GM23338 (cell line): ENCODE measurements at regions not wholly inside any gene's neighbourhood (a gene's known extent, or its start where the extent isn't known, plus 50 kb on each side); places are given as distances from the start of the nearest gene placed in this dataset.

Experiments used
- CREB1 ChIP-seq: fragments of 250-450 bp; sonication (Bioruptor Pico); IDR thresholded peaks from 2 replicates; pipeline ENCODE4 v1.5.0; 2020; ENCODE audit warnings: low read depth, mild to moderate bottlenecking, moderate library complexity
- EZH2 ChIP-seq: fragments of 200-600 bp; sonication (generic); IDR thresholded peaks from one replicate; pipeline ENCODE4 v1.8.0; 2017; ENCODE audit warnings: antibody characterized with exemption, mild to moderate bottlenecking, low read depth; ENCODE audit not compliant: unreplicated experiment
- JUNB ChIP-seq: IDR thresholded peaks from one replicate; pipeline ENCODE4 v1.6.1; 2016; ENCODE audit warnings: antibody characterized with exemption; ENCODE audit not compliant: unreplicated experiment
- NANOG ChIP-seq: IDR thresholded peaks from 2 replicates; pipeline ENCODE4 v1.6.1; 2016; ENCODE audit warnings: antibody characterized with exemption, borderline replicate concordance
- POLR2AphosphoS5 ChIP-seq: IDR thresholded peaks from 2 replicates; pipeline ENCODE4 v1.6.1; 2016; ENCODE audit warnings: antibody characterized with exemption, low read depth
- ZNF331 ChIP-seq: fragments of 250-450 bp; sonication (Bioruptor Pico); IDR thresholded peaks from 2 replicates; pipeline ENCODE4 v1.5.0; 2020; ENCODE audit warnings: low read depth, mild to moderate bottlenecking, moderate library complexity
- TF ChIP-seq, protein P1 (sequence below): fragments of 250-450 bp; sonication (Bioruptor Pico); IDR thresholded peaks from 2 replicates; pipeline ENCODE4 v1.5.0; 2020; ENCODE audit warnings: mild to moderate bottlenecking, moderate library complexity
- TF ChIP-seq, protein P2 (sequence below): IDR thresholded peaks from 2 replicates; pipeline ENCODE4 v1.6.1; 2016; ENCODE audit warnings: antibody characterized with exemption
- TF ChIP-seq, protein P3 (sequence below), 2 experiments: fragments of 200-600 bp in 1 of 2; sonication (generic) in 1 of 2; conservative IDR thresholded peaks; 2 replicates each; pipeline versions ENCODE4 v1.5.1 to v1.6.1; 2016 to 2017; ENCODE audit warnings: antibody characterized with exemption in 2 of 2, low read depth in 2 of 2, mild to moderate bottlenecking in 2 of 2, moderate library complexity in 1 of 2

DNA sequence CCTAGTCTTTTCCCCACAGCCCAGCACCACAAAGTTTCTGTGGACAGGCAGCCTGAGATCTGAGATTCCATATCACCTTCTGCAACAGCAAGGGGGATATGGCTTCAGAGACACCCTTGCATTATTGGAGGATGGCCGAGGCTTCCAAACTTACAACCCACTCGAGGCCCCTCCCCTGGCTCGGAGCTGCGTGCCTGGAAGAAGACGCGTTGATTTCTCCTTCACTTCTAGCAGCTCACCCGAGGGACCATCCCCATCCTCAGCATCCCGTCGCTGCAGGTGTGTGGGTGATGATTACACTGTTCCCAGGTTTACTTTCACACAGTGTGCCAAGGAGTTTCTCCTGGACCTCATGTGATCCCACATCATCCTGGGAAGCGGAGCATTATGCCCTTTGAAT, 277.9 kb downstream of the MATN1 start (continued):
- TF ChIP-seq, protein P1, sequence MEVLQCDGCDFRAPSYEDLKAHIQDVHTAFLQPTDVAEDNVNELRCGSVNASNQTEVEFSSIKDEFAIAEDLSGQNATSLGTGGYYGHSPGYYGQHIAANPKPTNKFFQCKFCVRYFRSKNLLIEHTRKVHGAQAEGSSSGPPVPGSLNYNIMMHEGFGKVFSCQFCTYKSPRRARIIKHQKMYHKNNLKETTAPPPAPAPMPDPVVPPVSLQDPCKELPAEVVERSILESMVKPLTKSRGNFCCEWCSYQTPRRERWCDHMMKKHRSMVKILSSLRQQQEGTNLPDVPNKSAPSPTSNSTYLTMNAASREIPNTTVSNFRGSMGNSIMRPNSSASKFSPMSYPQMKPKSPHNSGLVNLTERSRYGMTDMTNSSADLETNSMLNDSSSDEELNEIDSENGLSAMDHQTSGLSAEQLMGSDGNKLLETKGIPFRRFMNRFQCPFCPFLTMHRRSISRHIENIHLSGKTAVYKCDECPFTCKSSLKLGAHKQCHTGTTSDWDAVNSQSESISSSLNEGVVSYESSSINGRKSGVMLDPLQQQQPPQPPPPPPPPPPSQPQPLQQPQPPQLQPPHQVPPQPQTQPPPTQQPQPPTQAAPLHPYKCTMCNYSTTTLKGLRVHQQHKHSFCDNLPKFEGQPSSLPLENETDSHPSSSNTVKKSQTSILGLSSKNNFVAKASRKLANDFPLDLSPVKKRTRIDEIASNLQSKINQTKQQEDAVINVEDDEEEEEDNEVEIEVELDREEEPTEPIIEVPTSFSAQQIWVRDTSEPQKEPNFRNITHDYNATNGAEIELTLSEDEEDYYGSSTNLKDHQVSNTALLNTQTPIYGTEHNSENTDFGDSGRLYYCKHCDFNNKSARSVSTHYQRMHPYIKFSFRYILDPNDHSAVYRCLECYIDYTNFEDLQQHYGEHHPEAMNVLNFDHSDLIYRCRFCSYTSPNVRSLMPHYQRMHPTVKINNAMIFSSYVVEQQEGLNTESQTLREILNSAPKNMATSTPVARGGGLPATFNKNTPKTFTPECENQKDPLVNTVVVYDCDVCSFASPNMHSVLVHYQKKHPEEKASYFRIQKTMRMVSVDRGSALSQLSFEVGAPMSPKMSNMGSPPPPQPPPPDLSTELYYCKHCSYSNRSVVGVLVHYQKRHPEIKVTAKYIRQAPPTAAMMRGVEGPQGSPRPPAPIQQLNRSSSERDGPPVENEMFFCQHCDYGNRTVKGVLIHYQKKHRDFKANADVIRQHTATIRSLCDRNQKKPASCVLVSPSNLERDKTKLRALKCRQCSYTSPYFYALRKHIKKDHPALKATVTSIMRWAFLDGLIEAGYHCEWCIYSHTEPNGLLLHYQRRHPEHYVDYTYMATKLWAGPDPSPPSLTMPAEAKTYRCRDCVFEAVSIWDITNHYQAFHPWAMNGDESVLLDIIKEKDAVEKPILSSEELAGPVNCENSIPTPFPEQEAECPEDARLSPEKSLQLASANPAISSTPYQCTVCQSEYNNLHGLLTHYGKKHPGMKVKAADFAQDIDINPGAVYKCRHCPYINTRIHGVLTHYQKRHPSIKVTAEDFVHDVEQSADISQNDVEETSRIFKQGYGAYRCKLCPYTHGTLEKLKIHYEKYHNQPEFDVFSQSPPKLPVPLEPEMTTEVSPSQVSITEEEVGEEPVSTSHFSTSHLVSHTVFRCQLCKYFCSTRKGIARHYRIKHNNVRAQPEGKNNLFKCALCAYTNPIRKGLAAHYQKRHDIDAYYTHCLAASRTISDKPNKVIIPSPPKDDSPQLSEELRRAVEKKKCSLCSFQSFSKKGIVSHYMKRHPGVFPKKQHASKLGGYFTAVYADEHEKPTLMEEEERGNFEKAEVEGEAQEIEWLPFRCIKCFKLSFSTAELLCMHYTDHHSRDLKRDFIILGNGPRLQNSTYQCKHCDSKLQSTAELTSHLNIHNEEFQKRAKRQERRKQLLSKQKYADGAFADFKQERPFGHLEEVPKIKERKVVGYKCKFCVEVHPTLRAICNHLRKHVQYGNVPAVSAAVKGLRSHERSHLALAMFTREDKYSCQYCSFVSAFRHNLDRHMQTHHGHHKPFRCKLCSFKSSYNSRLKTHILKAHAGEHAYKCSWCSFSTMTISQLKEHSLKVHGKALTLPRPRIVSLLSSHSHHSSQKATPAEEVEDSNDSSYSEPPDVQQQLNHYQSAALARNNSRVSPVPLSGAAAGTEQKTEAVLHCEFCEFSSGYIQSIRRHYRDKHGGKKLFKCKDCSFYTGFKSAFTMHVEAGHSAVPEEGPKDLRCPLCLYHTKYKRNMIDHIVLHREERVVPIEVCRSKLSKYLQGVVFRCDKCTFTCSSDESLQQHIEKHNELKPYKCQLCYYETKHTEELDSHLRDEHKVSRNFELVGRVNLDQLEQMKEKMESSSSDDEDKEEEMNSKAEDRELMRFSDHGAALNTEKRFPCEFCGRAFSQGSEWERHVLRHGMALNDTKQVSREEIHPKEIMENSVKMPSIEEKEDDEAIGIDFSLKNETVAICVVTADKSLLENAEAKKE (CRISPR knock-in tag): no peak
- no peak for TF ChIP-seq NANOG
- no peak for TF ChIP-seq JUNB
- TF ChIP-seq EZH2: no peak
- TF ChIP-seq ZNF331 (CRISPR knock-in tag): no peak
- TF ChIP-seq, protein P2, sequence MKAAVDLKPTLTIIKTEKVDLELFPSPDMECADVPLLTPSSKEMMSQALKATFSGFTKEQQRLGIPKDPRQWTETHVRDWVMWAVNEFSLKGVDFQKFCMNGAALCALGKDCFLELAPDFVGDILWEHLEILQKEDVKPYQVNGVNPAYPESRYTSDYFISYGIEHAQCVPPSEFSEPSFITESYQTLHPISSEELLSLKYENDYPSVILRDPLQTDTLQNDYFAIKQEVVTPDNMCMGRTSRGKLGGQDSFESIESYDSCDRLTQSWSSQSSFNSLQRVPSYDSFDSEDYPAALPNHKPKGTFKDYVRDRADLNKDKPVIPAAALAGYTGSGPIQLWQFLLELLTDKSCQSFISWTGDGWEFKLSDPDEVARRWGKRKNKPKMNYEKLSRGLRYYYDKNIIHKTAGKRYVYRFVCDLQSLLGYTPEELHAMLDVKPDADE: no peak
- TF ChIP-seq, protein P3, sequence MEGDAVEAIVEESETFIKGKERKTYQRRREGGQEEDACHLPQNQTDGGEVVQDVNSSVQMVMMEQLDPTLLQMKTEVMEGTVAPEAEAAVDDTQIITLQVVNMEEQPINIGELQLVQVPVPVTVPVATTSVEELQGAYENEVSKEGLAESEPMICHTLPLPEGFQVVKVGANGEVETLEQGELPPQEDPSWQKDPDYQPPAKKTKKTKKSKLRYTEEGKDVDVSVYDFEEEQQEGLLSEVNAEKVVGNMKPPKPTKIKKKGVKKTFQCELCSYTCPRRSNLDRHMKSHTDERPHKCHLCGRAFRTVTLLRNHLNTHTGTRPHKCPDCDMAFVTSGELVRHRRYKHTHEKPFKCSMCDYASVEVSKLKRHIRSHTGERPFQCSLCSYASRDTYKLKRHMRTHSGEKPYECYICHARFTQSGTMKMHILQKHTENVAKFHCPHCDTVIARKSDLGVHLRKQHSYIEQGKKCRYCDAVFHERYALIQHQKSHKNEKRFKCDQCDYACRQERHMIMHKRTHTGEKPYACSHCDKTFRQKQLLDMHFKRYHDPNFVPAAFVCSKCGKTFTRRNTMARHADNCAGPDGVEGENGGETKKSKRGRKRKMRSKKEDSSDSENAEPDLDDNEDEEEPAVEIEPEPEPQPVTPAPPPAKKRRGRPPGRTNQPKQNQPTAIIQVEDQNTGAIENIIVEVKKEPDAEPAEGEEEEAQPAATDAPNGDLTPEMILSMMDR (conservative IDR thresholded peaks at IDR 0.05; ENCODE audit: low read depth in 2 of 2): no peak
- TF ChIP-seq POLR2AphosphoS5: no peak
- TF ChIP-seq CREB1 (CRISPR knock-in tag): no peak
